GM18519 (cell line): ENCODE measurements at regions not wholly inside any gene's neighbourhood (a gene's known extent, or its start where the extent isn't known, plus 50 kb on each side); places are given as distances from the start of the nearest gene placed in this dataset.
"Not testable (repeated sequence)": the region's sequence is repeated elsewhere in the genome, so short reads cannot be mapped to it uniquely, and the experiment has no call there.

Experiments used
- ATAC-seq: cut with Tn5 transposase; IDR thresholded peaks from one replicate; pipeline ENCODE4 v1.9.1; 2021; ENCODE audit warnings: mild to moderate bottlenecking, moderate library complexity; ENCODE audit not compliant: unreplicated experiment, low FRiP score

- no peak for ATAC-seq
These were observed 382.3 kb upstream of the KCND2 start for GRCh38 chr7:119890631-119891030.

GRCh38 chr7:119895320-119895719 lies 377.7 kb upstream of the KCND2 start:
- no peak for ATAC-seq

- no peak for ATAC-seq
These were observed 376.6 kb upstream of the KCND2 start for GRCh38 chr7:119896386-119896785.

GRCh38 chr7:119900996-119901672 lies 371.8 kb upstream of the KCND2 start:
- ATAC-seq, result no peak

GRCh38 chr7:119903085-119903484 lies 369.9 kb upstream of the KCND2 start:
- ATAC-seq, result no peak

GRCh38 chr7:119905495-119905894 lies 367.5 kb upstream of the KCND2 start:
- ATAC-seq, result no peak

- no peak for ATAC-seq
These were observed 364.0 kb upstream of the KCND2 start for GRCh38 chr7:119908948-119909347.

GRCh38 chr7:119914119-119914518 lies 358.9 kb upstream of the KCND2 start:
- not testable (repeated sequence) for ATAC-seq

GRCh38 chr7:119916501-119916900 lies 356.5 kb upstream of the KCND2 start:
- ATAC-seq, result no peak

- ATAC-seq, result no peak
These were observed 354.8 kb upstream of the KCND2 start for GRCh38 chr7:119918185-119918584.

GRCh38 chr7:119919986-119920385 lies 353.0 kb upstream of the KCND2 start:
- ATAC-seq, result no peak

GRCh38 chr7:119925581-119926289 lies 347.2 kb upstream of the KCND2 start:
- ATAC-seq, result no peak

GRCh38 chr7:119929891-119930290 lies 343.1 kb upstream of the KCND2 start:
- ATAC-seq, result no peak

- no peak for ATAC-seq
These were observed 341.6 kb upstream of the KCND2 start for GRCh38 chr7:119931230-119931824.

- ATAC-seq, result peak; percentile 64
These were observed 337.5 kb upstream of the KCND2 start for GRCh38 chr7:119935418-119936025.

GRCh38 chr7:119936836-119937235 lies 336.1 kb upstream of the KCND2 start:
- no peak for ATAC-seq

- ATAC-seq, result no peak
These were observed 335.2 kb upstream of the KCND2 start for GRCh38 chr7:119937745-119938144.

- ATAC-seq, result no peak
These were observed 328.9 kb upstream of the KCND2 start for GRCh38 chr7:119943942-119944600.

- no peak for ATAC-seq
These were observed 328.4 kb upstream of the KCND2 start for GRCh38 chr7:119944601-119944972.

GRCh38 chr7:119945822-119946221 lies 327.2 kb upstream of the KCND2 start:
- ATAC-seq, result no peak

GRCh38 chr7:119949053-119949452 lies 323.9 kb upstream of the KCND2 start:
- ATAC-seq, result no peak
